Tibial nerve (tissue), 3 donors: ENCODE measurements at regions not wholly inside any gene's neighbourhood (a gene's known extent, or its start where the extent isn't known, plus 50 kb on each side); places are given as distances from the start of the nearest gene placed in this dataset.

Source experiments
- CTCF ChIP-seq, 5 experiments: fragments of 200-600 bp in 3 of 5; fragments of 450-650 bp in 2 of 5; sonication (generic) in 3 of 5; IDR thresholded peaks; one replicate each; pipeline ENCODE4 v1.5.1; 2016 to 2019; ENCODE audit warnings: antibody characterized with exemption in 5 of 5, mild to moderate bottlenecking in 3 of 5, moderate library complexity in 2 of 5
- POLR2A ChIP-seq, 2 donors: fragments of 450-650 bp; IDR thresholded peaks; one replicate each; pipeline ENCODE4 v1.6.1; 2017; ENCODE audit warnings: antibody characterized with exemption in 2 of 2, mild to moderate bottlenecking in 2 of 2, moderate library complexity in 2 of 2

GRCh38 chr13:47326061-47326460 lies 429.2 kb upstream of the HTR2A start:
- no peak for TF ChIP-seq CTCF (IDR thresholded peaks at IDR 0.05)
- no peak for TF ChIP-seq POLR2A (IDR thresholded peaks at IDR 0.05)
